ENCODE measurements at regions not wholly inside any gene's neighbourhood (a gene's known extent, or its start where the extent isn't known, plus 50 kb on each side); places are given as distances from the start of the nearest gene placed in this dataset.

GRCh38 chr16:6964679-6965078 is 368.0 kb upstream of the RBFOX1 start:
- no peak for DNase-seq
- Histone ChIP-seq H3K27ac (no peak overlapping the region), H3K4me3 (no peak overlapping the region), H3K4me1 (no peaks in the 10 kb centered on the region), H3K27me3 (no peaks in the 10 kb centered on the region), H3K36me3 (no peaks in the 10 kb centered on the region), H3K9me3 (no peaks in the 10 kb centered on the region)
- intact Hi-C loops (cut with DNase I; ENCODE audit: low total_unique reads) (no loop called here), in situ Hi-C loops (cut with MboI; ENCODE audit: low sequenced_read_pairs in 4 of 4) (no loop called here)
- no peak for ATAC-seq
- TF ChIP-seq POLR2A (IDR thresholded peaks at IDR 0.05): no peak
- TF ChIP-seq, protein P1, sequence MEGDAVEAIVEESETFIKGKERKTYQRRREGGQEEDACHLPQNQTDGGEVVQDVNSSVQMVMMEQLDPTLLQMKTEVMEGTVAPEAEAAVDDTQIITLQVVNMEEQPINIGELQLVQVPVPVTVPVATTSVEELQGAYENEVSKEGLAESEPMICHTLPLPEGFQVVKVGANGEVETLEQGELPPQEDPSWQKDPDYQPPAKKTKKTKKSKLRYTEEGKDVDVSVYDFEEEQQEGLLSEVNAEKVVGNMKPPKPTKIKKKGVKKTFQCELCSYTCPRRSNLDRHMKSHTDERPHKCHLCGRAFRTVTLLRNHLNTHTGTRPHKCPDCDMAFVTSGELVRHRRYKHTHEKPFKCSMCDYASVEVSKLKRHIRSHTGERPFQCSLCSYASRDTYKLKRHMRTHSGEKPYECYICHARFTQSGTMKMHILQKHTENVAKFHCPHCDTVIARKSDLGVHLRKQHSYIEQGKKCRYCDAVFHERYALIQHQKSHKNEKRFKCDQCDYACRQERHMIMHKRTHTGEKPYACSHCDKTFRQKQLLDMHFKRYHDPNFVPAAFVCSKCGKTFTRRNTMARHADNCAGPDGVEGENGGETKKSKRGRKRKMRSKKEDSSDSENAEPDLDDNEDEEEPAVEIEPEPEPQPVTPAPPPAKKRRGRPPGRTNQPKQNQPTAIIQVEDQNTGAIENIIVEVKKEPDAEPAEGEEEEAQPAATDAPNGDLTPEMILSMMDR (IDR thresholded peaks at IDR 0.05 in 4 of 5, conservative IDR thresholded peaks at IDR 0.05 in 1 of 5): no peak

DNA sequence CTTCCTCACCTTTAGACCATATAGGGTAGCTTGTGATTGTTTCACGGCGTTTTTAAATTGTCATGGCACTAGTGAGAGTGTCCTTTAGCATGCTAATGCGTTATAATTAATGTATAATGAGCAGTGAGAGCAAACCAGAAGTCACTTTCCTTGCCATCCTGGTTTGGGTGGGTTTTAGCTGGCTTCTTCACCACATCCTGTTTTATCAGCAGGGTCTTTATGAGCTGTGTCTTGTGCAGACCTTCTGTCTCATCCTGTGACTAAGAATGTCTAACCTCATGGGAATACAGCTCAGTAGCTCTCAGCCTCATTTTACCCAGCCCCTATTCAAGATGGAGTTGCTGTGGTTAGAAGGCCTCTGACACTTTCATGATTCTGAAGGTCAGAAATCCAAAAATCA is 370.9 kb upstream of the RBFOX1 start:
- ATAC-seq (no peak), DNase-seq (no peak)
- Histone ChIP-seq H3K27me3 (no peaks in the 10 kb centered on the region), H3K27ac (no peak overlapping the region), H3K9me3 (no peaks in the 10 kb centered on the region), H3K36me3 (no peaks in the 10 kb centered on the region), H3K4me1 (no peaks in the 10 kb centered on the region), H3K4me3 (no peak overlapping the region)
- intact Hi-C loops (cut with DNase I; ENCODE audit: low total_unique reads) (no loop called here), in situ Hi-C loops (cut with MboI; ENCODE audit: low sequenced_read_pairs in 4 of 4) (no loop called here)
- TF ChIP-seq POLR2A (IDR thresholded peaks at IDR 0.05): no peak
- TF ChIP-seq, protein P1 (IDR thresholded peaks at IDR 0.05 in 4 of 5, conservative IDR thresholded peaks at IDR 0.05 in 1 of 5): no peak

DNA sequence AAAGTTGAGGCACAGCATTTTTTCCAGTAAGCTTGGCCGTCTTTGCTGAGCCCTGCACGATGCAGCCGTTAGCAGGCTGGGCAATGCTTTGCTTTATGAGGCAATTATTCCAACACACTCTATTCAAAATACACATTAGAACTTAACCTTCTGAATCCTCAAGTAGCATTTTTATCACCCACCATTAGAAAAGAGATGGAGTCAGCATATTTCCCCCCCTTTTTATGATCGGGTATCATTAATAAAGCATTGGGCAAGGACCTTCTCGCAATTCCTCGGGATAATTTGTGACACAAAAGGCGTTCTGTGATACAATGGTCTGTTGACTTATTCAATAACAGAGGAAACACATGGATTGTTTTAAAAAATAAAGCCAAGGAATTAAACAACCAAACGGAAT is 374.5 kb upstream of the RBFOX1 start:
- TF ChIP-seq, protein P1 (IDR thresholded peaks at IDR 0.05 in 4 of 5, conservative IDR thresholded peaks at IDR 0.05 in 1 of 5): no peak
- intact Hi-C loops (cut with DNase I; ENCODE audit: low total_unique reads) (no loop called here), in situ Hi-C loops (cut with MboI; ENCODE audit: low sequenced_read_pairs in 4 of 4) (no loop called here)
- no peaks in the 10 kb centered on the region for H3K4me1 ChIP-seq
- H3K36me3 ChIP-seq: no peaks in the 10 kb centered on the region
- no peaks in the 10 kb centered on the region for H3K9me3 ChIP-seq
- no peak overlapping the region for H3K27ac ChIP-seq
- H3K27me3 ChIP-seq: no peaks in the 10 kb centered on the region
- H3K4me3 ChIP-seq: no peak overlapping the region
- ATAC-seq (no peak), DNase-seq (no peak)

DNA sequence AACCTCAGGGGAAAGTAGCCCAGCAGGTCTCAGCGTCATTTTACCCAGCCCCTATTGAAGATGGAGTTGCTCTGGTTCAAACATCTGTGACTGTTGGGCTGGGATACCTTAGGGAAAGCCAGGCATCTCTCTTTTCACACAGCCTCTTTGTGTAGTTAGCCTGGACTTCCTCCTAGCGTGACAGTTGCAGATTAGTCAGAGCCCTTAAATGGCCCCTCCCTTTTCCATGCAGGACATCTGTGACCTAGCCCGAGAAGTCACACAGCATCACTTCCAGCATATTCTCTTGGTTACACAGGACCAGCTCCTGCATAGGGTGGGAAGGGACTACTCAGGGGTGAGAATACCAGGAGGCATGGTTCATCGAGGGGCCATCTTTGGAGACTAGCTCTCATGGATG is 375.0 kb upstream of the RBFOX1 start:
- H3K4me3 ChIP-seq: no peak overlapping the region
- in situ Hi-C loops (cut with MboI; ENCODE audit: low sequenced_read_pairs in 4 of 4) (no loop called here), intact Hi-C loops (cut with DNase I; ENCODE audit: low total_unique reads) (no loop called here)
- DNase-seq: no peak
- no peaks in the 10 kb centered on the region for H3K36me3 ChIP-seq
- no peaks in the 10 kb centered on the region for H3K4me1 ChIP-seq
- no peaks in the 10 kb centered on the region for H3K27me3 ChIP-seq
- ATAC-seq: no peak
- H3K9me3 ChIP-seq: no peaks in the 10 kb centered on the region
- TF ChIP-seq, protein P1 (IDR thresholded peaks at IDR 0.05 in 4 of 5, conservative IDR thresholded peaks at IDR 0.05 in 1 of 5): no peak
- TF ChIP-seq POLR2A (IDR thresholded peaks at IDR 0.05): no peak
- H3K27ac ChIP-seq: no peak overlapping the region

- H3K4me1 ChIP-seq: no peaks in the 10 kb centered on the region
- in situ Hi-C loops (cut with MboI; ENCODE audit: low sequenced_read_pairs in 4 of 4): no loop called here
- no peak for TF ChIP-seq POLR2A (IDR thresholded peaks at IDR 0.05)
- TF ChIP-seq, protein P1 (IDR thresholded peaks at IDR 0.05 in 4 of 5, conservative IDR thresholded peaks at IDR 0.05 in 1 of 5): no peak
Observed at GRCh38 chr16:6956511-6956910, 376.1 kb upstream of the RBFOX1 start.

More at GRCh38 chr16:6956511-6956910, 376.1 kb upstream of the RBFOX1 start:
- Histone ChIP-seq H3K4me3 (no peak overlapping the region), H3K36me3 (no peaks in the 10 kb centered on the region), H3K27ac (no peak overlapping the region), H3K27me3 (no peaks in the 10 kb centered on the region), H3K9me3 (no peaks in the 10 kb centered on the region)
- DNase-seq: no peak
- ATAC-seq: no peak
- intact Hi-C loops (cut with DNase I; ENCODE audit: low total_unique reads): no loop called here
